Retinal pigment epithelial cell (primary cell): ENCODE measurements at regions not wholly inside any gene's neighbourhood (a gene's known extent, or its start where the extent isn't known, plus 50 kb on each side); places are given as distances from the start of the nearest gene placed in this dataset.

Experiments used
- DNase-seq: peaks from one replicate; pipeline ENCODE4 v3.0.0-alpha.2; 2010; ENCODE audit warnings: low read depth
- H3K4me3 ChIP-seq: 2 replicates; pipeline ENCODE4 v1.5.1; 2011; ENCODE audit warnings: mild to moderate bottlenecking, low read length, control low read depth, moderate library complexity
- CTCF ChIP-seq: conservative IDR thresholded peaks from 2 replicates; pipeline ENCODE4 v1.5.1; 2011; ENCODE audit warnings: low read depth, low read length, control low read depth, inconsistent platforms

- TF ChIP-seq CTCF, result no peak
- no peak overlapping the region for H3K4me3 ChIP-seq
- no peak for DNase-seq
Observed at GRCh38 chr14:89573399-89573657, 156.3 kb upstream of the FOXN3 start.

GRCh38 chr14:89572596-89573398 lies 155.8 kb upstream of the FOXN3 start:
- TF ChIP-seq CTCF, result no peak
- no peak for DNase-seq
- H3K4me3 ChIP-seq, result no peak overlapping the region

GRCh38 chr14:89571491-89571890 lies 154.5 kb upstream of the FOXN3 start:
- TF ChIP-seq CTCF, result no peak
- H3K4me3 ChIP-seq, result no peak overlapping the region
- no peak for DNase-seq

DNA sequence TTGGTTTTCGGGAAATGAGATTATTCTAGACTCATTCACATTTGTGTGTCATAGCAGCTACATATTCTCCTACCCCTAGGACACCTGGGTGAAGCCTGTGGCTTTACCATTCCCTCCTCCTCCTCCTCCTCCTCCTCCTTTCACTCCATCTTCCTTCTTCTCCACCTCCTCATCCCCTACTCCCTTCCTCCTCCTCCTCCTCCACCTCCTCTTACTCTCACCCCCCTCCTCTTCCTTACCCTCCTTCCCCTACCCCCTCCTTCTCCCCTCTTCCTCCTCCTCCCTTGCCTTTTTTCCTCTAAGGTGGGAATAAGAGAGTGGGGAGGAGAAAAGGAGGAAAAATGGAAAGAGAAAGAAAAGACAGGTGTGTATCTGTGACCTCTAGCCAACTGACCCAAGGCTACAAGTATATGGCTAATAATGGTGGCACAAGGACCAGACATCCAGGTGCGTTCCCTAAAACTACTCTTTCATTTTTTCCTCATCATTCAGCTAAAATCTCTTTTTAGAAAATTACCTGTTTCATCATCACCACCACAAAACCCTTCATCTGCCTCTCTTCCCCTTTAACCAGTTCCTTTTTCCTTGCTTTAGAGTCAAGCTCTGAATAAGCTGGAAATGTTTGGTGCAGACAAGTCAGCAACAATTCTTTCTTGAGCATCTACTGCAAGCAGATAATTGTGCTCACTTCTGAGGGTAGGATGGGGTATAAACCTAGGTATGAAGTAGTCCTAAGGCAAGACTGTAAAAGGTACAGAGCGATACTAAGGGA lies 149.8 kb upstream of the FOXN3 start:
- no peak for DNase-seq
- H3K4me3 ChIP-seq, result no peak overlapping the region
- TF ChIP-seq CTCF, result no peak

DNA sequence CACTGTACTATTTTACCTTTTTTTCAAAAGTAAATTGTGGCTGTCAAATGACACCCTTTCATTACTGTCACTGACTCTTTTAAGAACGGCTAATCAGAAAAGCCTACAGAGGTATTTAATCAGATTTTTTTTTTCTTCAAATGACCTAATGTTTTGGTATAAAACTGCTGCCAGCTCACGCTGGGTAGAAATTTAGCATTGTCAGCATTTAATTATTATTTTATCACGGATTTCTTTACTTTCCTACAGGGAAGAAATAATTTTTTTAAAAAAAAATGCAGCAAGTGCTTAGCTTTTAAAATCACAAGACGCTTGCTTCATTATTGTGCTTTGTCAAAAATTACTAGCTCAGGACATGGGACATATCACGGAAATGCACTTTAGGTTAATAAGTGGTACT lies 149.1 kb upstream of the FOXN3 start:
- H3K4me3 ChIP-seq, result no peak overlapping the region
- no peak for TF ChIP-seq CTCF
- DNase-seq, result no peak

DNA sequence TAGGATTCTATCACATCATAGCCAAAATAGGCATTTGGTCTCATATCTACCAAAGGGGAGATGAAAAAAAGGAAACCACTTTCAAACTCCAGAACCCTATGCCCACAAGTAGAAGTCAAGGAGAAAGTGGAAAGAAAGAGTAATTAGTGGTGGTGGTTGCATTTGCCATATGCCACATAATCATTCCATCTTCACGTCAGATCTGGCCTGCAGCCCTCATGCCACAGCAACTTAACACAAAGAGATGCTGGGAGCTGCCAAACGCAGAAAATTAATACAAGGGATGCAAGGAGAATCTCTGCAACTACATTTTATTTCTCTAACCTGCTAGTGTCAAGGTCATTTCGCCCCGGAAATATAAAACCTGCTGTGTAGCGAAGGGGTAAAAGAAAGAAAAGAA lies 148.6 kb upstream of the FOXN3 start:
- DNase-seq, result no peak
- no peak for TF ChIP-seq CTCF
- H3K4me3 ChIP-seq, result no peak overlapping the region

GRCh38 chr14:89564989-89565388 lies 148.0 kb upstream of the FOXN3 start:
- DNase-seq, result no peak
- no peak for TF ChIP-seq CTCF
- no peak overlapping the region for H3K4me3 ChIP-seq
